Activated naive CD4-positive, alpha-beta T cell treated with anti-CD3 and anti-CD28 coated beads for 36 hours (primary cell): ENCODE measurements at regions not wholly inside any gene's neighbourhood (a gene's known extent, or its start where the extent isn't known, plus 50 kb on each side); places are given as distances from the start of the nearest gene placed in this dataset.
"Not testable (repeated sequence)": the region's sequence is repeated elsewhere in the genome, so short reads cannot be mapped to it uniquely, and the experiment has no call there.

Experiments used
- CTCF ChIA-PET: fragments of 350-600 bp; sonication (Branson Sonifier 250); formaldehyde crosslinking; loops from one replicate; lab custom pipeline; 2021; ENCODE audit warnings: antibody characterized with exemption; lab: Charles Lee
- DNase-seq: peaks from one replicate; pipeline ENCODE4 v3.0.0-alpha.2; 2020
- H3K27ac Mint-ChIP-seq: one replicate; pipeline ENCODE4 v1.8.0; 2021; ENCODE audit warnings: mild to moderate bottlenecking, mixed read lengths
- H3K27me3 Mint-ChIP-seq: one replicate; pipeline ENCODE4 v1.8.0; 2021; ENCODE audit warnings: low read depth, mixed read lengths
- H3K36me3 Mint-ChIP-seq: one replicate; pipeline ENCODE4 v1.8.0; 2021; ENCODE audit warnings: low read depth, mixed read lengths
- H3K4me1 Mint-ChIP-seq: one replicate; pipeline ENCODE4 v1.8.0; 2021; ENCODE audit warnings: low read depth, mixed read lengths
- H3K4me3 Mint-ChIP-seq: one replicate; pipeline ENCODE4 v1.8.0; 2021; ENCODE audit warnings: mild to moderate bottlenecking, moderate library complexity, mixed read lengths
- H3K9me3 Mint-ChIP-seq: one replicate; pipeline ENCODE4 v1.8.0; 2021; ENCODE audit warnings: mixed read lengths
- intact Hi-C: fragments of 100-400 bp; cut with micrococcal nuclease; formaldehyde crosslinking; loops from one replicate; pipeline ENCODE4 v1.15.1; 2023

- intact Hi-C loops, H3K4me1 Mint-ChIP-seq, CTCF ChIA-PET, H3K27ac Mint-ChIP-seq, H3K36me3 Mint-ChIP-seq, H3K4me3 Mint-ChIP-seq, DNase-seq, H3K27me3 Mint-ChIP-seq, H3K9me3 Mint-ChIP-seq: not testable (repeated sequence)
Observed at GRCh38 chr6:73925703-73926102, 229.7 kb downstream of the CD109 start.

- CTCF ChIA-PET, result interaction anchor here (0.6 kb wide), 1 partner anchor 1253 kb away, joined by 3 read pairs; no protein-coding TSS in a partner anchor
- Mint-ChIP-seq H3K4me3 (no peak overlapping the region), H3K9me3 (peaks cover 7% of the 10 kb centered on the region), H3K27ac (no peak overlapping the region), H3K36me3 (no peaks in the 10 kb centered on the region), H3K4me1 (no peaks in the 10 kb centered on the region), H3K27me3 (no peaks in the 10 kb centered on the region)
- no peak for DNase-seq
- intact Hi-C loops, result no loop called here
Observed at GRCh38 chr6:73923905-73924485, 228.0 kb downstream of the CD109 start.

- peaks cover 4% of the 10 kb centered on the region for H3K27me3 Mint-ChIP-seq
- no peak overlapping the region for H3K4me3 Mint-ChIP-seq
- H3K4me1 Mint-ChIP-seq, result no peaks in the 10 kb centered on the region
- H3K9me3 Mint-ChIP-seq, result peaks cover 12% of the 10 kb centered on the region
- CTCF ChIA-PET, result no interaction called here
- H3K36me3 Mint-ChIP-seq, result no peaks in the 10 kb centered on the region
- no peak for DNase-seq
- no peak overlapping the region for H3K27ac Mint-ChIP-seq
- intact Hi-C loops, result loop anchor here (5.0 kb wide), 1 partner anchor 36 kb away; no protein-coding TSS in a partner anchor
Observed at GRCh38 chr6:73903155-73903554, 207.2 kb downstream of the CD109 start.

GRCh38 chr6:73901986-73902385 lies 206.0 kb downstream of the CD109 start:
- no peak for DNase-seq
- Mint-ChIP-seq H3K36me3 (no peaks in the 10 kb centered on the region), H3K4me1 (no peaks in the 10 kb centered on the region), H3K27me3 (peaks cover 4% of the 10 kb centered on the region), H3K4me3 (no peak overlapping the region), H3K9me3 (peaks cover 12% of the 10 kb centered on the region), H3K27ac (no peak overlapping the region)
- CTCF ChIA-PET, result interaction anchor here (0.5 kb wide), 1 partner anchor 110 kb away, joined by 3 read pairs; no protein-coding TSS in a partner anchor
- intact Hi-C loops, result loop anchor here (5.0 kb wide), 1 partner anchor 35 kb away; no protein-coding TSS in a partner anchor

GRCh38 chr6:73901311-73901710 lies 205.3 kb downstream of the CD109 start:
- Mint-ChIP-seq H3K9me3 (peaks cover 12% of the 10 kb centered on the region), H3K4me1 (no peaks in the 10 kb centered on the region), H3K4me3 (no peak overlapping the region), H3K36me3 (no peaks in the 10 kb centered on the region), H3K27me3 (peaks cover 4% of the 10 kb centered on the region), H3K27ac (no peak overlapping the region)
- no peak for DNase-seq
- intact Hi-C loops, result loop anchor here (5.0 kb wide), 1 partner anchor 34 kb away; no protein-coding TSS in a partner anchor
- CTCF ChIA-PET, result no interaction called here

GRCh38 chr6:73898599-73898998 lies 202.6 kb downstream of the CD109 start:
- Mint-ChIP-seq H3K36me3 (no peaks in the 10 kb centered on the region), H3K27me3 (peaks cover 4% of the 10 kb centered on the region), H3K4me1 (no peaks in the 10 kb centered on the region), H3K9me3 (peaks cover 10% of the 10 kb centered on the region), H3K27ac (no peak overlapping the region), H3K4me3 (no peak overlapping the region)
- CTCF ChIA-PET, result no interaction called here
- no peak for DNase-seq
- intact Hi-C loops, result no loop called here

- Mint-ChIP-seq H3K36me3 (no peaks in the 10 kb centered on the region), H3K9me3 (no peaks in the 10 kb centered on the region), H3K4me1 (no peaks in the 10 kb centered on the region), H3K27ac (no peak overlapping the region), H3K27me3 (peaks cover 4% of the 10 kb centered on the region), H3K4me3 (no peak overlapping the region)
- intact Hi-C loops, result no loop called here
- CTCF ChIA-PET, result no interaction called here
- no peak for DNase-seq
Observed at GRCh38 chr6:73893696-73894095, 197.7 kb downstream of the CD109 start.

- H3K4me3 Mint-ChIP-seq, result no peak overlapping the region
Observed at GRCh38 chr6:73888050-73888449, 192.0 kb downstream of the CD109 start.

GRCh38 chr6:73885393-73885792 lies 189.4 kb downstream of the CD109 start:
- intact Hi-C loops, result no loop called here
- no peak for DNase-seq
- CTCF ChIA-PET, result no interaction called here
- Mint-ChIP-seq H3K27me3 (no peaks in the 10 kb centered on the region), H3K27ac (no peak overlapping the region), H3K36me3 (no peaks in the 10 kb centered on the region), H3K4me3 (no peak overlapping the region), H3K4me1 (no peaks in the 10 kb centered on the region), H3K9me3 (no peaks in the 10 kb centered on the region)

More at GRCh38 chr6:73888050-73888449, 192.0 kb downstream of the CD109 start:
- CTCF ChIA-PET, result no interaction called here
- Mint-ChIP-seq H3K36me3 (no peaks in the 10 kb centered on the region), H3K27ac (no peak overlapping the region), H3K4me1 (no peaks in the 10 kb centered on the region), H3K9me3 (no peaks in the 10 kb centered on the region), H3K27me3 (no peaks in the 10 kb centered on the region)
- intact Hi-C loops, result no loop called here
- no peak for DNase-seq

GRCh38 chr6:73884540-73884939 lies 188.5 kb downstream of the CD109 start:
- Mint-ChIP-seq H3K9me3 (no peaks in the 10 kb centered on the region), H3K27me3 (no peaks in the 10 kb centered on the region)

GRCh38 chr6:73879501-73880293 lies 183.7 kb downstream of the CD109 start:
- intact Hi-C loops, result no loop called here
- no peaks in the 10 kb centered on the region for H3K4me1 Mint-ChIP-seq

More at GRCh38 chr6:73884540-73884939, 188.5 kb downstream of the CD109 start:
- Mint-ChIP-seq H3K4me3 (no peak overlapping the region), H3K27ac (no peak overlapping the region), H3K4me1 (no peaks in the 10 kb centered on the region), H3K36me3 (no peaks in the 10 kb centered on the region)
- CTCF ChIA-PET, result no interaction called here
- DNase-seq, result no peak
- intact Hi-C loops, result no loop called here

GRCh38 chr6:73878403-73878802 lies 182.4 kb downstream of the CD109 start:
- CTCF ChIA-PET, result no interaction called here
- H3K27ac Mint-ChIP-seq, result no peak overlapping the region

More at GRCh38 chr6:73879501-73880293, 183.7 kb downstream of the CD109 start:
- Mint-ChIP-seq H3K9me3 (no peaks in the 10 kb centered on the region), H3K27me3 (peaks cover 2% of the 10 kb centered on the region), H3K4me3 (no peak overlapping the region), H3K27ac (no peak overlapping the region), H3K36me3 (no peaks in the 10 kb centered on the region)
- DNase-seq, result no peak
- CTCF ChIA-PET, result interaction anchor here (0.6 to 1.0 kb wide), 2 partner anchors 65 to 147 kb away, joined by 3 read pairs; no protein-coding TSS in a partner anchor

More at GRCh38 chr6:73878403-73878802, 182.4 kb downstream of the CD109 start:
- Mint-ChIP-seq H3K4me3 (no peak overlapping the region), H3K4me1 (no peaks in the 10 kb centered on the region), H3K9me3 (no peaks in the 10 kb centered on the region), H3K36me3 (no peaks in the 10 kb centered on the region), H3K27me3 (peaks cover 2% of the 10 kb centered on the region)
- intact Hi-C loops, result no loop called here
- DNase-seq, result no peak
